ENCODE measurements at regions not wholly inside any gene's neighbourhood (a gene's known extent, or its start where the extent isn't known, plus 50 kb on each side); places are given as distances from the start of the nearest gene placed in this dataset.

DNA sequence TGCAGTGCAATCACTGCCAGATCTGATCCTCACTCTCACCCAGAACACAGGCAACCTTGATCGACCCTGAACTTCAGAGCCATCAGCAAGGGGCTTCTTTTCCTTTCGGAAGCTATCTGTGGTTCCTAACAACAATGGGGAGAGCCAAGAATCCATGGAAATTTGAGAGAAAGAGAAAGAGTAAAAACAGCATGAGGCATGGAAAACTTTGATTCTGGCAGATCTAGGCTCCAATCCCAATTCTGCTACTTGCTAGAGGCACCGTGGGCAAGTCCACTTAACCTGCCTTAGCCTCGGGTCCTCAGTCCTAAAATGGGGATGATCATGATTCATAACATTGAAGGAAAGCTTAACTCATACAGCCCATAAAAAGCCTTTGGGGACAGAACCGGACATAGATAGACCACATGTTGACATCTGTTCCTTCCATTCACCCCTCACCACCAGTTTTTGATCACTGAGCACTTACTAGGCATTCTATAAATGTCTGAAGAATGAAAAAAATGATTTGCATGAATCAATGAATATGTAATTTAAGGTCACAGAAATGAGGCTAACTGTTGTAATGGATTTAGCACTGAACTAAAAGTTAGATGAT is 605.7 kb upstream of the CFAP20DC start:
- TF ChIP-seq, protein P1, sequence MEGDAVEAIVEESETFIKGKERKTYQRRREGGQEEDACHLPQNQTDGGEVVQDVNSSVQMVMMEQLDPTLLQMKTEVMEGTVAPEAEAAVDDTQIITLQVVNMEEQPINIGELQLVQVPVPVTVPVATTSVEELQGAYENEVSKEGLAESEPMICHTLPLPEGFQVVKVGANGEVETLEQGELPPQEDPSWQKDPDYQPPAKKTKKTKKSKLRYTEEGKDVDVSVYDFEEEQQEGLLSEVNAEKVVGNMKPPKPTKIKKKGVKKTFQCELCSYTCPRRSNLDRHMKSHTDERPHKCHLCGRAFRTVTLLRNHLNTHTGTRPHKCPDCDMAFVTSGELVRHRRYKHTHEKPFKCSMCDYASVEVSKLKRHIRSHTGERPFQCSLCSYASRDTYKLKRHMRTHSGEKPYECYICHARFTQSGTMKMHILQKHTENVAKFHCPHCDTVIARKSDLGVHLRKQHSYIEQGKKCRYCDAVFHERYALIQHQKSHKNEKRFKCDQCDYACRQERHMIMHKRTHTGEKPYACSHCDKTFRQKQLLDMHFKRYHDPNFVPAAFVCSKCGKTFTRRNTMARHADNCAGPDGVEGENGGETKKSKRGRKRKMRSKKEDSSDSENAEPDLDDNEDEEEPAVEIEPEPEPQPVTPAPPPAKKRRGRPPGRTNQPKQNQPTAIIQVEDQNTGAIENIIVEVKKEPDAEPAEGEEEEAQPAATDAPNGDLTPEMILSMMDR (IDR thresholded peaks at IDR 0.05): no peak
- TF ChIP-seq POLR2A (IDR thresholded peaks at IDR 0.05): no peak
- H3K4me1 ChIP-seq: peaks cover 0 to 4% (median 0%) of the 10 kb centered on the region in 4 donors
- no peak overlapping the region for H3K27ac ChIP-seq
- no peaks in the 10 kb centered on the region for H3K36me3 ChIP-seq
- H3K4me3 ChIP-seq: no peak overlapping the region
- no peaks in the 10 kb centered on the region for H3K9me3 ChIP-seq
- DNase-seq: no peak
- no peaks in the 10 kb centered on the region for H3K27me3 ChIP-seq

DNA sequence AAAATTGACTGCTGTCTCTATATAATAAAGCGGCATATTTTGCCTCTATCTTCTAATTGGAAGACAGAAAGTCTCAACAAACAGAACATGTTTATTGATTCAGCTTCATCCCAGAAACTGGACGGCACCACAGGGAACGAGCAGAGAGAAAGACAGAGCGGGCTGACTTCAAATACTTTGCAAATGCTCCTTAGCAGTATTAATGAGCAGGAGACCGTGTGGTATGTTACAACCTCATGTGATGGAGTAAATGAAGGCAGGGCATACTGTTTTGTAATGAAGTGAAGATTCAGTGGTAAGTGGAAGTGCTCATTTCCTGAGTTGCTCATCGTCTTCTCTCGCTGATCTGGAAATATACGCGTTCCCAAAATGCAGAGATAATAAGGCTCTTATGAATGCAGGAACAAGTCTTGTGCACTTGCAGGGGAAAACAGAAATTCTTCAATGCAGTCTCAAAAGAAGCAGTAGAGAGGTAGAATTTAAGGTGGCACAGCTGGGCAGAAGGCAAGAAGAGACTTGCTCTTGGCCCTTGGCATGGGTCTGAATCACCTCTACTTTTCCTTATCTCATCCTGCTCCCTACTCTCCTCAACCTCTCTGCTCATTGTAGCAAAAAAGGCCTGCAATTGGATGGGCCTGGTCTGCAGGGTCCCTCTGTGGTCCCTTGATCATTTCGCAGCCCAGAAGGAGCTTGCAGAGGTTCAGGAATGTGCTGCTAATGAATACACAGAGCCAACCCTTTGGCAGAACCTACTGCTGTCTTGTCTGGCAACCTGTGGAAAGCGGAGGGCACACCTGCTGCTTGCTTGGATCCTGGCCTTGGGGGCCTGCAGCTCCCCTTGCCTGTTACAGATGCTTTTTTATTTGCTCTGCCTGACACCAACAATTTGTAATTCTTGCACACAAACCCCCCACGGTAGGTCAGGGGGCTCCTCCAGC is 604.9 kb upstream of the CFAP20DC start:
- no peak for DNase-seq
- H3K4me3 ChIP-seq: no peak overlapping the region
- H3K27me3 ChIP-seq: no peaks in the 10 kb centered on the region
- TF ChIP-seq, protein P1 (IDR thresholded peaks at IDR 0.05): no peak
- TF ChIP-seq POLR2A (IDR thresholded peaks at IDR 0.05): no peak
- H3K27ac ChIP-seq: peak overlapping the region in 2 of 4 donors; percentile 44 to 50
- H3K9me3 ChIP-seq: no peaks in the 10 kb centered on the region
- no peaks in the 10 kb centered on the region for H3K36me3 ChIP-seq
- H3K4me1 ChIP-seq: no peaks in the 10 kb centered on the region

DNA sequence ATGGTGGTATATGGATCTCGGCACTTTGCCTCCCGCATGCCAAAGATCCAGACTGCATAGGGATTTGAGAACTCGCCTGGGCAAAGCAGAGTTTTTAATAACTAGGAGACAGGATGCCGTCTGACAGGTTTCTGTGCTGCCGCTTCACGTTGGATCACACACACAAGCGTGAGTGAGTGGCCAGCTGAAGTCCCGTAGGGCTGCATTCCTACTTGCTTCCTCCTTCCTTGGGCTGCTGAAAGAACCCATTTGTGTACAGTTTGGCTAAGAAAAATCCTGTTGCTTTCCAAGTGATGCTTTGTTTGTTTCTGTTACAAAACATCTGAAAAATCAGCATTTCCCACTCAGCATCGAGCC is 604.3 kb upstream of the CFAP20DC start:
- Histone ChIP-seq H3K27ac (peak overlapping the region in 3 of 4 donors; percentile 31 to 50 (median 44)), H3K4me3 (no peak overlapping the region), H3K27me3 (no peaks in the 10 kb centered on the region), H3K9me3 (peaks cover 0 to 2% (median 0%) of the 10 kb centered on the region in 4 donors), H3K4me1 (no peaks in the 10 kb centered on the region), H3K36me3 (no peaks in the 10 kb centered on the region)
- TF ChIP-seq POLR2A (IDR thresholded peaks at IDR 0.05): no peak
- DNase-seq: no peak

DNA sequence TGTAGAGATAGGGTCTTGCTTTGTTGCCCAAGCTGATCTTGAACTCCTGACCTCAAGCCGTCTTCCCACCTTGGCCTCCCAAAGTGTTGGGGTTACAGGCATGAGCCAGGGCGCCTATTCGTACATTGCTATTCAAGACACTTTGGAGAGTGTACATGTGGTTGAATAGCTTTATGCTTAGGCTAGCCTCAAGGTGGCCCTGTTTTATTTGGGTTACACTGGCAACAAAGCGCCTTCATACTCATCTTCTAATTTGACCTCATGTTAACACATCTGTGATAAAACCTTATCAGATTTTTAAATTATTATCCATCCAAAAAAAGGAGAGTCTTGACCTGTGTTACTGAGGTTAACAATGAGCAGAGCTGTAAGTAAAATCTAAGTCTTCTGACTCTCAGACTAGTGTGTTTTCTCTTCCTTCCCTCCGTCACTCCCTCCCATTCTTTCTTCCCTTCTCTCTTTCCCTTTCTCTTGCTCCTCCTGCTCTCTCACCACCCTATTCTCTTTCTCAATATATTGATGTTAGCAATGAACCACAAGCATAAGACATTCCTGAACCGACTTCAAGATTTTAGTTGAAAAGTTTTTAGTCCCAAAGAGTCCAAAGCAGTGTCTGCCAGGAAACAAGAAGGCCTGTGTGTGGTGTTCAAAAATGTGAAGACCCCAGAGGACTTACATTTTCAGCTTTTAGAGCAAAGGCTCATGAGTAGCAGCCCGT is 603.7 kb upstream of the CFAP20DC start:
- no peak for DNase-seq
- Histone ChIP-seq H3K4me3 (no peak overlapping the region), H3K27me3 (no peaks in the 10 kb centered on the region), H3K4me1 (no peaks in the 10 kb centered on the region), H3K27ac (peak overlapping the region in 3 of 4 donors; percentile 31 to 50 (median 44)), H3K36me3 (no peaks in the 10 kb centered on the region), H3K9me3 (peaks cover 0 to 6% (median 0%) of the 10 kb centered on the region in 4 donors)
- TF ChIP-seq, protein P1 (IDR thresholded peaks at IDR 0.05): no peak
- TF ChIP-seq POLR2A (IDR thresholded peaks at IDR 0.05): no peak

DNA sequence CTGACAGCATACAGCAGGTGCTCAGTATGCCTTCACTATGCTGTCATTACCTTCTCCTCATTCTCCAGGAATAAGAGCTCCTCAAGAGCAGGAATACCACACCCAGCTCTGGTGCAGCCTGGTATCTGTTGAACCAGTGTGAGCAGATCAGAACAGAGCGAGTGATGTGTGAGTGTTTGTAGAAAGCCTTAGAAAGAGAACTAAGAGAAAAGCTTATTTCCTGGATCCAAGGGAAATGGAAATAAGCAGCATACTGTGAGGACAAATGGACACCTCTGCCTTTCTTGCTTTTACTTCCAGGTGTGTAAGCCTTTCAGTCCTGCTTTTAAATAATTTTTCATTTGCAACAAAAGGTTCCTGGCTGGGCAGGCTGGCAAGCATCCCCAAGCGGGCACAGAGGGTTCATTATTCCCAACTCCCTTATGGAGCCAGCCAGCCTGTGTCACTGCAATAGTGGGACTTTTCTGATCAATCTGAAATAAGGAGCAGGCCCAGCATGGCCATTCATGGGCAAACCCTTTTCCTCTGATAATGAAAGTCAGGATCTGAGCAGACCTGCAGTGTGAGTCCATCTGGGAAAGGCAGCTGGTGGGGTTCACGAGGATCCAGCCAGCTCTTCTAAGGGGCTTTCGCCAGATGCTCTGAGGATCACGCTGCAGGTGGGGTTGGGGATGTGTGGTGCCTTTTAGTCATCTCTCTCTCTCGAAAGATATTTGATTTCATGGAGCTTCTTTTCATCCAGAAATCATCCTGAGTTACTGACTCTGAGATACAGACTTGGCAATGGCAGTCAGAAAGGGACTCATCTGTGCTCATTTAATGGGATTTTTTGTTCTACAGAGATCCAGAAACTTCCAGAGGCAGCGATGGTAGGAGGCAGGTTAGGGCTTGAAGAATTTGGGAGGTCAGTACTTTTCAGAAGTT is 594.9 kb upstream of the CFAP20DC start:
- H3K27me3 ChIP-seq: no peaks in the 10 kb centered on the region
- TF ChIP-seq, protein P1 (IDR thresholded peaks at IDR 0.05): no peak
- no peak for TF ChIP-seq POLR2A (IDR thresholded peaks at IDR 0.05)
- H3K27ac ChIP-seq: no peak overlapping the region
- no peaks in the 10 kb centered on the region for H3K4me1 ChIP-seq
- H3K9me3 ChIP-seq: peaks cover 0 to 6% (median 0%) of the 10 kb centered on the region in 4 donors
- H3K4me3 ChIP-seq: no peak overlapping the region
- H3K36me3 ChIP-seq: no peaks in the 10 kb centered on the region
- DNase-seq: no peak
